Stomach (tissue), 4 donors: ENCODE measurements at regions not wholly inside any gene's neighbourhood (a gene's known extent, or its start where the extent isn't known, plus 50 kb on each side); places are given as distances from the start of the nearest gene placed in this dataset.

Experiments used
- CTCF ChIP-seq, 7 experiments: fragments of 450-650 bp in 4 of 7; fragments of 200-600 bp in 3 of 7; sonication (generic) in 3 of 7; IDR thresholded peaks; one replicate each; pipeline ENCODE4 v1.5.1; 2016 to 2019; ENCODE audit warnings: antibody characterized with exemption in 7 of 7, control low read depth in 2 of 7, mild to moderate bottlenecking in 1 of 7
- POLR2A ChIP-seq, 4 donors: fragments of 450-650 bp; IDR thresholded peaks; one replicate each; pipeline ENCODE4 v1.6.1; 2016; ENCODE audit warnings: antibody characterized with exemption in 4 of 4, control low read depth in 2 of 4, mild to moderate bottlenecking in 1 of 4, moderate library complexity in 1 of 4

GRCh38 chr18:61261870-61262269, 71.4 kb upstream of the CDH20 start:
- no peak for TF ChIP-seq CTCF (IDR thresholded peaks at IDR 0.05)
- TF ChIP-seq POLR2A (IDR thresholded peaks at IDR 0.05), result no peak
